Astrocyte of the spinal cord (primary cell): ENCODE measurements at regions not wholly inside any gene's neighbourhood (a gene's known extent, or its start where the extent isn't known, plus 50 kb on each side); places are given as distances from the start of the nearest gene placed in this dataset.

Source experiments
- DNase-seq: peaks from one replicate; pipeline ENCODE4 v3.0.0; 2011; ENCODE audit warnings: low read depth, low spot score
- H3K4me3 ChIP-seq: 2 replicates; pipeline ENCODE4 v1.5.1; 2011; ENCODE audit warnings: low read depth, mild to moderate bottlenecking, low read length, moderate library complexity
- CTCF ChIP-seq: IDR thresholded peaks from 2 replicates; pipeline ENCODE4 v1.5.1; 2012; ENCODE audit warnings: low read depth, mild to moderate bottlenecking, low read length, inconsistent platforms
- in situ Hi-C: cut with HindIII; loops from 2 replicates; pipeline ENCODE4 v1.10.0; 2017; ENCODE audit warnings: low sequenced_read_pairs

GRCh38 chr6:191487-192312 is 100.6 kb upstream of the DUSP22 start:
- H3K4me3 ChIP-seq = no peak overlapping the region
- in situ Hi-C loops = no loop called here
- no peak for DNase-seq
- no peak for TF ChIP-seq CTCF

DNA sequence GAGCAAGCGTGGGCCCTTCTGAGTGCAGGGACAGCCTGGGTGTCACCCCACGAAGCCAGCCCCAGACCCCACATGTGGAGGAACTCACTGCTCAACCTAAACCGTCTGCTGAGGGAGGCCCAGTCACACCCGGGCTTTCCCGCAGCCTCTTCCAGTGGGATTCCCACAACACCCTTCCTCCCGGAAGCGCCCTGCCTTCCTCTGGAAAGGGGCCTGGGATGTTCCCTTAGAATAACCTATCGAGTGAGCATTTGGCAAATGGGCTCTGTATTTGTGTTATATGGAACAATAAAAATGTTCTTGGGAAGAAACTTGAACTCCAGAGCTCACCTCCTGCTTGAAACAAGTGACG is 100.0 kb upstream of the DUSP22 start:
- in situ Hi-C loops = no loop called here
- no peak for TF ChIP-seq CTCF
- no peak overlapping the region for H3K4me3 ChIP-seq
- DNase-seq = no peak

GRCh38 chr6:193180-193579 is 99.1 kb upstream of the DUSP22 start:
- in situ Hi-C loops = no loop called here
- H3K4me3 ChIP-seq = no peak overlapping the region
- DNase-seq = no peak
- no peak for TF ChIP-seq CTCF

GRCh38 chr6:193773-194310 is 98.4 kb upstream of the DUSP22 start:
- TF ChIP-seq CTCF = no peak
- H3K4me3 ChIP-seq = no peak overlapping the region
- in situ Hi-C loops = no loop called here
- DNase-seq = no peak

DNA sequence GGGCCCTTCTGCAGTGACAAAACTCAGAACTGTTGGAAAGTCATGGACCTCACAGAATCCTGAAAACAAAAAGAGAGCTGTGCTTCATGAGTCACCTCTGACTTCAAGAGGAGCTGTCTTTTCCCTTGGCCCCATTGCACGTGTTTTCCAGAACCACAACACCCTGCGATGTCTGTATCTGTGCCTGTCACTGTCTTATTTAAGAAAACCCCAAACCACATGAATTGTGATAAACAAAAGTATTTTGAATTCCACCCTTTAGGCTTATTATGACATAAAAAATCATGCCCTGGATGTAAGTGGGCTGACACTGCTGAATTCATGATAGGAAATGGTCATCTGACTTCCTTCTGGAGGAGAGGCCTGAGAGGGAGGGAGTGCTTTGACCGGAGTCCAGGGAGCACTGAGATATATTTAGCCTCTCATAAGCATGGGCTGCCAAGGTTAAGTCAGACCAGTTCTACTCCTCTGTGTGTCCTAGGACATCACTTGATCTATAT is 96.4 kb upstream of the DUSP22 start:
- in situ Hi-C loops = no loop called here
- DNase-seq = no peak
- no peak for TF ChIP-seq CTCF
- H3K4me3 ChIP-seq = no peak overlapping the region

- in situ Hi-C loops = no loop called here
- TF ChIP-seq CTCF = no peak
- no peak for DNase-seq
- H3K4me3 ChIP-seq = no peak overlapping the region
Observed at GRCh38 chr6:196543-196942, 95.7 kb upstream of the DUSP22 start.
